GM19467 (cell line): ENCODE measurements at regions not wholly inside any gene's neighbourhood (a gene's known extent, or its start where the extent isn't known, plus 50 kb on each side); places are given as distances from the start of the nearest gene placed in this dataset.

Experiments
- ATAC-seq: cut with Tn5 transposase; IDR thresholded peaks from one replicate; pipeline ENCODE4 v1.9.1; 2021; ENCODE audit warnings: mild to moderate bottlenecking, moderate library complexity; ENCODE audit not compliant: unreplicated experiment

DNA sequence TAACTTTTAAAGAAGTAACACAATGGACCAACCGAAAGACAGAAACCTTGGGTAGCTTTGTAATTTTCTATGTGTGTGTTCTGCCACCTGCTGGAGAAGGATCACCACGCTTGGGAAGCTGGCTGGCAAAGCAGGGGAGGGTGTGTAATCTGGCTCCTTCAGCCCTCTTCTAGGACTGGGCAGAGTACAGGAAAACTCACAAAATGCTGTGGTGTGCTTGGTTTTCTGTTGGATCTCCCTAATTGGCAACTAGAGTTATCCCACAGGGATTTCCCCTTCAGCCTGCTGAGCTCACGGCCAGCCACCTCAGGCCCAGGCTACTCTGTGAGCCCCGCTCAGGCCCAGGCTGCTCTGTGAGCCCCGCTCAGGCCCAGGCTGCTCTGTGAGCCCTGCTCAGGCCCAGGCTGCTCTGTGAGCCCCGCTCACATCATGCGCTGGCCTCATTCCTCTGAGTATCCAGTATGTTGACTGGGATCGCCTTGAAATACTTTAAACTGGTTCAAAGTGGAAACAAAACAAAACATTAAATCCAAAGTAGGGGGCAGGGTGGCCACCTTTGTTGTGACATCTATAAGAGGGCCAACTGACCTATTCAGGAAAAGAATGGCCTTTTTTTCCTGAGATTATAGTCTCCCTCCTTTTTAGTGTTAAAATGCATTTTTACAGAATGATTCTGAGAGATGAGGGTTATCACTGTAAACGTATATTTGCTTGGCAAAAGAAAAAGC, 52.0 kb upstream of the RNU6-8 start:
- no peak for ATAC-seq

DNA sequence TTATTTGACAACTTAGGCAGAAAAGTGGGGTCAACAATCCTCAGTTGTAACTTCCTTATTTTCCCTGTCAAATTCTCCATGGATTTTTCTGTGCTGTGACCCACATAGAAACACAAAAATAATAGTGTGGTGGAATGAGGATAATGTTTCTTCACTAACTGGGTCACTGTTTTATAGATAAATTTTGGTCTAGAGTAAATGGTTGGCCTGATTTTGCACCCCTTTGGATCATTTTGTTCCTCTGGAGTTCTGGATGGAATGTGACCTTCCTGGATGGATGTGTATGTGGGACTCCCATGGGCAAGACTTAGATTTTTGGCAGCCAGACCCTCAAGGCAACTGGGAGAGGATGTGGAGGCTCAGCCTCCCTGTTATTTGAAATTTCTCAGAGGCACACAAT, 52.7 kb upstream of the RNU6-8 start:
- no peak for ATAC-seq

DNA sequence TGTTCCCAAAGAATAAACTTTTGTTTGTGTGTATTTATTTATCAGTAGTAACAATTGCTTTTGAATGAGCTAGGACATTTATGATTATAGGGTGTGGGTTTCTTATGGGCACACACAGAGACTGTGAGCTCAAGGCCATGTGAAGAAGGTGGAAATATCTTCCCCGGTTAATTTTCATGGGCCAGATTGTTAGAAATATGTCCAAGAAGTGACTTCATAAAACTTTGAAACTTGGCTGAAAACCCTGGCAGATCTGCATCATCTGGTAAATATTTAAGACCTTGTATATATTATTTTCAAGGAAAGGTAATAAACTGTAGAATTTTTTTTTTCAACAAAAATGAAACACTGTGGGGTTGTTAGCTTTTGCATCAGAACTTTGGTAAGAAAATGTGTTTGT, 53.5 kb upstream of the RNU6-8 start:
- no peak for ATAC-seq

DNA sequence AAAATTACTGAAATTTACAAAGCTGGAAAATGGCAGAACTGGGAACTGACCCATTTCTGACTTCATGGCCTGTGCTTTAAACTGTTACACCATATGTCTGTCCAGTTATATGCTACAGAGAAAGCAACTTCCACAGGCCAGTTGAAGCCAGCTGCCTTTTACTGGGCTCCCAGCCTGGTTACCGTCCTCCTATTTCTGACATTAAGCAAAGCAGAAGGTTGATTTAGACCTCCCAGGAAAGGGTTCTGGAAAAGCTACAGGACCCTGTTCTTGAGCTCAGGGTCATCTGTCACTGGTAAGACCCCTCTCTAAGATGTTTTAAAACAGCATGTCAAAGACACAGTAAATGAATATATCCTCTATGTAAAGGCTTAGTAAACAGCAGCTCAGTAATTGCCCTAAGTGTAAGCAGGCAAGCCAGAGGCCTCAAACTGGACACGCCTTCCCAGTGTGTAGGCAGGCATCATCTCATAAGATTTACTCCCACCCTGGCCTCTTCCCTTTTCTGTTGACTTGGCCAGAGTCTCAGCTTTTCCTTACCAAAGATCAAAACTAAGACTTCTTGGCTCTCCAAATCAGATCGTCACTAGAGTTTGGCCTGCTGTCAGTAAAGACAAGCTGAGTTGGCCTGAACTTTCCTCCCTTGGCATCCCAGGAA, 55.4 kb upstream of the RNU6-8 start:
- no peak for ATAC-seq

DNA sequence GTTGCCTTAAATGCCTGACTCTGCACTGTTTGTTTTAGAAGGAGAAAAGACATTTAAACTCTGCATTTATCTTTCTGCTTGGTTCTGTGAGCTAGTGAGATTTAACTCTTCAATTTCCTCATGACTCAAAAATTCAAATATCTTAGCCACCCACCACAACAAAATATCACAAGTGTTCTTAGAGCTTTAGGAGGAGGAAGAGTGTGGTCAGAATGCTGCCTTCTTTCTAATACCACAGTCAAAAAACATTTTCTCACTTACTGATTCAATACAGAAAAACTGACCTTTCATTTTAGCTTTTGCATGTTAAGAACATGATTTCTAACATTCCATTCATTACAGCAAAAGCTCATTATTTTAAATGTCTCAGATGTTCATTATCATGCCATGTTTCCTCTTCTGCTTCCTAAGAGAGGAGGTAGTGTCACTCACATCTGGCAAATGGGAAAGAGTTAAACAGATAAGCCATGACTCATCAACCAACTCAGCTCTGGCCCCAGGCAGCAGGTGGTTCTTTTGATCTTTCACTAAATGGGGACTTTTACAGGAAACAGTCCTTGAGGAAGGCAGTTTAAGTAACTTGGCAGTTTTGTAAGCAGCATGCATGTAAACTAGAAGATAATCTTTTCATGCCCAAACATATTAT, 56.4 kb upstream of the RNU6-8 start:
- ATAC-seq: peak; percentile 85

DNA sequence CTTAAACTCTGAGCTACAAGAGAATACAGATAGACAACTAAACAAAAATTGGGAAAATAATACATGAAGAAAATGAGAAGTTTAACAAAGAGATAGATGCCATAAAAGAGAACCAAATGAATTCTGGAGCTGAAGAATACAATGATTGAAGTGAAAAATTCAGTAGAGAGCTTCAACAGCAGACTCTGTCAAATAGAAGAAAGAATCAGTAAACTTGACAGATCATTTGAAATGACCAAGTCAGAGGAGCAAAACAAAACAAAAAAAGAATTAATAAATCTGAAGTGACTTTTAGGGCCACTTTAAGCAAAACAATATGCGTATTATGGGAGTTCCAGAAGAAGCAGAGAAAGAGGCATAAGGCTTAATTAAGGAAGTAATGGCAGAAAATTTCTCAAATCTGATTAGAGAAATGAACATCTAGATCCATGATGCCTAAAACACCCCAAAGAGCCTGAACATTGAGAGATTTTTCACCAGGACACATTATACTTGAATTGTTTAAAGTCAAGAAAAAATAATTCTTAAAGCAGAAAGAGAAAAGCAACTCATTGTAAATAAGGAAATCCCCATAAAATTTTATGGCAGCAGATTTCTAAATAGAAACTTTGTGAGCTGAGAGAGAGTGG, 61.0 kb upstream of the RNU6-8 start:
- ATAC-seq: no peak

DNA sequence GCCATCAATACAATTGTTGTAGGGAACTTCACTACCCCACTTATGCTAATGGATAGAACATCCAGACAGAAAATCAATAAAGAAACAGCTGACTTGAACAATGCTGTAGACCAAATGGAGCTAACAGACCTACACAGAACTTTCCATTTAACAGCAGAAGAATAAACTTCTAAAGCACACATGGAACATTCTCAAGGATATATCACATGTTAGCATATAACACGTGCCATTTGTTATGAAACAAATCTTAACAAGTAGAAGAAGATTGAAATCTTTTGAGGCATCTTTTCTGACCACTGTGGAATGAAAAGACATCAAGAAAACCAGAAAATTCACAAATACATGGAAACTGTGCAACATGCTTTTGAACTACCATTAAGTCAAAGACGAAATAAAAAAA, 62.5 kb upstream of the RNU6-8 start:
- no peak for ATAC-seq

DNA sequence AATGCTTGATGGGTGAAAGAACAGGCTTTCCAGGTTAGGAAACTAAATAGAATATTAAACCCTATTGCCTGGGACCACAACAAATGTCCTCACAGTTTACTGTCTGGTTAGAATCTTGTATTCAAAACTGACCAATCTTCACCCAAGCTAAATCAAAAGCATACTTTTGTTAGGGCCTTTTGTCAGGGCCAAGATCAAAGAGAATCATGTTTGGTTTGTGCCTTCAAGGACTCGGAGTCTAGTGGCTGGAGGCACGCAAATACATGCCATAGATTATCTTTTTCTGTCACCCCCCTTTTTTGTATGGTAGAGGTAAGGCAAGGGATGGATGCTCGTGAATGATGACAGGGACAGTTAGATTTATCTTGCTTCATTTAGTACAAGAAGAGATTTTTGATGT, 51.1 kb upstream of the AKAP6 start:
- ATAC-seq: no peak
